ENCODE measurements at regions not wholly inside any gene's neighbourhood (a gene's known extent, or its start where the extent isn't known, plus 50 kb on each side); places are given as distances from the start of the nearest gene placed in this dataset.

DNA sequence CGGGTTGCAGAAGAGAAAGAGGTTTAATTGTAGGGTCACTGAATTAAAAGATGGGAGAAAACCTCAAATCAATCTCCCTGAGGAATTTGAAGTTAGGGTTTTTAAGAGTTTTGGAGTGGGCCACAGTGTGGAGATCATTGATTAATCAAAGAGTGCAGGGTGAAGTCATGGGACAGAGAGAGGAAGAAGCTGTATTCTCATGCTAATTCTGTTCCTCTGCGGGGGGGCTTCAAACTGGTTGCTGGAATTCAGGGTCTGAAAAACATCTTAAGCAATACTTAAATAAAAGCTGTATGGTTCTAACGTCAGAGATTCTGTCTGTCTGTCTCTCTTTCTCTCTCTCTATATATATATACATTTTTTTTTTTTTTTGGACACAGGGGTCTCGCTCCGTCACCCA lies 169.8 kb upstream of the SPATS2L start:
- H3K4me1 ChIP-seq (ENCODE audit: control insufficient read depth, extremely low read depth, insufficient read depth, low read length): no peaks in the 10 kb centered on the region
- no peaks in the 10 kb centered on the region for H4K20me1 ChIP-seq (replicated peaks; ENCODE audit: control insufficient read depth, extremely low read depth, insufficient read depth, low read length)
- no peak overlapping the region for H3K4me2 ChIP-seq (ENCODE audit: insufficient read depth, low read length)
- intact Hi-C loops (cut with micrococcal nuclease) (no loop called here), dilution Hi-C loops (cut with MboI; ENCODE audit: extremely low pct_ligation_motif_present, low sequenced_read_pairs) (no loop called here)
- FAIRE-seq: no peak
- CTCF ChIA-PET: interaction anchor here (1.0 kb wide), 1 partner anchor 10 kb away, joined by 3 read pairs; no protein-coding TSS in a partner anchor
- BruUV-seq (replicated peaks): no TSS peak
- H3K79me2 ChIP-seq (ENCODE audit: control insufficient read depth, insufficient read depth, low read length): no peaks in the 10 kb centered on the region
- H3K9me3 ChIP-seq (replicated peaks; ENCODE audit: control insufficient read depth, insufficient read depth, low read length): no peaks in the 10 kb centered on the region
- H3K27ac ChIP-seq (ENCODE audit: insufficient read depth, low read depth, low read length): no peak overlapping the region
- no peak overlapping the region for H3K9ac ChIP-seq (replicated peaks; ENCODE audit: extremely low read depth, insufficient read depth, low read length)
- H3K36me3 ChIP-seq (ENCODE audit: control insufficient read depth in 2 of 2, extremely low read depth in 1 of 2, insufficient read depth in 2 of 2, low read length in 2 of 2): no peaks in the 10 kb centered on the region
- TF ChIP-seq POLR2A (IDR thresholded peaks at IDR 0.05; ENCODE audit: low read depth, low read length) (no peak), POLR2AphosphoS5 (IDR thresholded peaks at IDR 0.05; ENCODE audit: insufficient read depth, low read depth, low read length) (no peak), EZH2 (IDR thresholded peaks at IDR 0.05; ENCODE audit: borderline replicate concordance, low read depth, low read length, severe bottlenecking) (no peak), FOS (IDR thresholded peaks at IDR 0.05; ENCODE audit: borderline replicate concordance, insufficient read depth, low read length) (no peak)
- TF ChIP-seq, protein P1, sequence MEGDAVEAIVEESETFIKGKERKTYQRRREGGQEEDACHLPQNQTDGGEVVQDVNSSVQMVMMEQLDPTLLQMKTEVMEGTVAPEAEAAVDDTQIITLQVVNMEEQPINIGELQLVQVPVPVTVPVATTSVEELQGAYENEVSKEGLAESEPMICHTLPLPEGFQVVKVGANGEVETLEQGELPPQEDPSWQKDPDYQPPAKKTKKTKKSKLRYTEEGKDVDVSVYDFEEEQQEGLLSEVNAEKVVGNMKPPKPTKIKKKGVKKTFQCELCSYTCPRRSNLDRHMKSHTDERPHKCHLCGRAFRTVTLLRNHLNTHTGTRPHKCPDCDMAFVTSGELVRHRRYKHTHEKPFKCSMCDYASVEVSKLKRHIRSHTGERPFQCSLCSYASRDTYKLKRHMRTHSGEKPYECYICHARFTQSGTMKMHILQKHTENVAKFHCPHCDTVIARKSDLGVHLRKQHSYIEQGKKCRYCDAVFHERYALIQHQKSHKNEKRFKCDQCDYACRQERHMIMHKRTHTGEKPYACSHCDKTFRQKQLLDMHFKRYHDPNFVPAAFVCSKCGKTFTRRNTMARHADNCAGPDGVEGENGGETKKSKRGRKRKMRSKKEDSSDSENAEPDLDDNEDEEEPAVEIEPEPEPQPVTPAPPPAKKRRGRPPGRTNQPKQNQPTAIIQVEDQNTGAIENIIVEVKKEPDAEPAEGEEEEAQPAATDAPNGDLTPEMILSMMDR (IDR thresholded peaks at IDR 0.05; ENCODE audit: extremely low read depth in 1 of 2, insufficient read depth in 1 of 2, low read depth in 1 of 2, low read length in 2 of 2): no peak
- no peak for DNase-seq (ENCODE audit: low read depth, low spot score)
- no peak overlapping the region for H3K4me3 ChIP-seq (replicated peaks in 1 of 3; ENCODE audit: insufficient read depth in 1 of 3, low read depth in 1 of 3, low read length in 3 of 3)
- no peak overlapping the region for H2AFZ ChIP-seq (ENCODE audit: low read depth, low read length)
- POLR2A ChIA-PET: no interaction called here
- H3K27me3 ChIP-seq (ENCODE audit: control insufficient read depth in 2 of 2, insufficient read depth in 2 of 2, low read length in 2 of 2): no peaks in the 10 kb centered on the region
- H3K9me1 ChIP-seq (replicated peaks; ENCODE audit: control insufficient read depth, extremely low read depth, insufficient read depth, low read length): no peaks in the 10 kb centered on the region

DNA sequence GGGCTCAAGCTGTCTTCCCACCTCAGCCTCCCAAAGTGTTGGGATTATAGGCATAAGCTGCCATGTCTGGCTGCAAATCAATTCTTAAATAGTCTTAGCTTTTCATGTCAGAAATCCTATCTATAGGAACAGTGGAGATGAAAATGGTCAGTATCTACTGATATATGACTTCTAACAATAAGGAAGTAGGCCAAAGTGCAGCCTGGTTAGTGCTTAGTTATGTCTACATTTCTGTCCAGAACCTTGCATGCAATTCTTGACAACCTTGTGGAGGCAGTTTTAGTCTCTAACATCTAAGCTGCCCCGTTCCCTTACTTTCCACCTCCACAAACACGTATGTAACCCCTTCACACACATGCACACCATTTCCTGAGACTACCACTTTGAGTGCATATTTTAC lies 169.2 kb upstream of the SPATS2L start:
- TF ChIP-seq, protein P2, sequence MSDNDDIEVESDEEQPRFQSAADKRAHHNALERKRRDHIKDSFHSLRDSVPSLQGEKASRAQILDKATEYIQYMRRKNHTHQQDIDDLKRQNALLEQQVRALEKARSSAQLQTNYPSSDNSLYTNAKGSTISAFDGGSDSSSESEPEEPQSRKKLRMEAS (IDR thresholded peaks at IDR 0.05; ENCODE audit: insufficient read depth, insufficient read length): no peak
- TF ChIP-seq JUN (IDR thresholded peaks at IDR 0.05; ENCODE audit: borderline replicate concordance, insufficient read depth, insufficient read length, low read depth) (no peak), MYC (IDR thresholded peaks at IDR 0.05; ENCODE audit: low read depth, low read length) (no peak), EZH2 (IDR thresholded peaks at IDR 0.05; ENCODE audit: borderline replicate concordance, low read depth, low read length, severe bottlenecking) (no peak), FOS (IDR thresholded peaks at IDR 0.05; ENCODE audit: borderline replicate concordance, insufficient read depth, low read length) (no peak), POLR2AphosphoS5 (IDR thresholded peaks at IDR 0.05; ENCODE audit: insufficient read depth, low read depth, low read length) (no peak), POLR2A (IDR thresholded peaks at IDR 0.05; ENCODE audit: low read depth, low read length) (no peak), GATA2 (IDR thresholded peaks at IDR 0.05; ENCODE audit: insufficient read depth, insufficient read length, low read depth, low read length) (no peak)
- TF ChIP-seq, protein P1 (IDR thresholded peaks at IDR 0.05; ENCODE audit: extremely low read depth in 1 of 2, insufficient read depth in 1 of 2, low read depth in 1 of 2, low read length in 2 of 2): no peak
- intact Hi-C loops (cut with micrococcal nuclease): no loop called here

More for the DNA sequence above, 169.2 kb upstream of the SPATS2L start:
- Histone ChIP-seq H3K27ac (ENCODE audit: insufficient read depth, low read depth, low read length) (no peak overlapping the region), H3K4me3 (replicated peaks in 1 of 3; ENCODE audit: insufficient read depth in 1 of 3, low read depth in 1 of 3, low read length in 3 of 3) (no peak overlapping the region), H3K9me3 (replicated peaks; ENCODE audit: control insufficient read depth, insufficient read depth, low read length) (no peaks in the 10 kb centered on the region), H4K20me1 (replicated peaks; ENCODE audit: control insufficient read depth, extremely low read depth, insufficient read depth, low read length) (no peaks in the 10 kb centered on the region), H2AFZ (ENCODE audit: low read depth, low read length) (no peak overlapping the region), H3K79me2 (ENCODE audit: control insufficient read depth, insufficient read depth, low read length) (no peaks in the 10 kb centered on the region), H3K9me1 (replicated peaks; ENCODE audit: control insufficient read depth, extremely low read depth, insufficient read depth, low read length) (no peaks in the 10 kb centered on the region), H3K4me2 (ENCODE audit: insufficient read depth, low read length) (no peak overlapping the region), H3K4me1 (ENCODE audit: control insufficient read depth, extremely low read depth, insufficient read depth, low read length) (no peaks in the 10 kb centered on the region), H3K9ac (replicated peaks; ENCODE audit: extremely low read depth, insufficient read depth, low read length) (no peak overlapping the region), H3K27me3 (ENCODE audit: control insufficient read depth in 2 of 2, insufficient read depth in 2 of 2, low read length in 2 of 2) (no peaks in the 10 kb centered on the region), H3K36me3 (ENCODE audit: control insufficient read depth in 2 of 2, extremely low read depth in 1 of 2, insufficient read depth in 2 of 2, low read length in 2 of 2) (no peaks in the 10 kb centered on the region)
- ChIA-PET CTCF (interaction anchor here (1.0 to 1.5 kb wide), 2 partner anchors 10 to 11 kb away, joined by 3 to 6 read pairs; no protein-coding TSS in a partner anchor), POLR2A (no interaction called here)
- dilution Hi-C loops (cut with MboI; ENCODE audit: extremely low pct_ligation_motif_present, low sequenced_read_pairs): no loop called here
- DNase-seq (ENCODE audit: low read depth, low spot score) (no peak), FAIRE-seq (no peak)
- no TSS peak for BruUV-seq (replicated peaks)

Measured in endothelial cell of umbilical vein (primary cell).